Parathyroid adenoma (tissue), 2 donors: ENCODE measurements at regions not wholly inside any gene's neighbourhood (a gene's known extent, or its start where the extent isn't known, plus 50 kb on each side); places are given as distances from the start of the nearest gene placed in this dataset.

ENCODE experiments used
- H2AFZ ChIP-seq: fragments of 300-600 bp; sonication (generic); one replicate; pipeline ENCODE4 v1.7.0; 2017; ENCODE audit warnings: antibody characterized with exemption, mild to moderate bottlenecking
- H3K27ac ChIP-seq: fragments of 300-600 bp; sonication (generic); one replicate; pipeline ENCODE4 v1.7.0; 2017
- H3K27me3 ChIP-seq: fragments of 300-600 bp; sonication (generic); one replicate; pipeline ENCODE4 v1.7.0; 2017; ENCODE audit warnings: low read length; ENCODE audit not compliant: control insufficient read depth, insufficient read depth
- H3K36me3 ChIP-seq: fragments of 300-600 bp; sonication (generic); one replicate; pipeline ENCODE4 v1.7.0; 2017; ENCODE audit warnings: low read length; ENCODE audit not compliant: control insufficient read depth, insufficient read depth
- H3K4me1 ChIP-seq: fragments of 300-600 bp; sonication (generic); one replicate; pipeline ENCODE4 v1.7.0; 2017; ENCODE audit warnings: control low read depth
- H3K4me2 ChIP-seq: fragments of 300-600 bp; sonication (generic); one replicate; pipeline ENCODE4 v1.7.0; 2017; ENCODE audit warnings: low read length
- H3K4me3 ChIP-seq: fragments of 300-600 bp; sonication (generic); one replicate; pipeline ENCODE4 v1.7.0; 2017; ENCODE audit warnings: low read depth, low read length
- H3K79me2 ChIP-seq: fragments of 300-600 bp; sonication (generic); one replicate; pipeline ENCODE4 v1.7.0; 2017; ENCODE audit warnings: control low read depth
- H3K9ac ChIP-seq: fragments of 300-600 bp; sonication (generic); one replicate; pipeline ENCODE4 v1.7.0; 2017; ENCODE audit warnings: mild to moderate bottlenecking
- H3K9me3 ChIP-seq: fragments of 300-600 bp; sonication (generic); one replicate; pipeline ENCODE4 v1.7.0; 2017; ENCODE audit warnings: low read length; ENCODE audit not compliant: control insufficient read depth
- TF ChIP-seq, protein P1 (sequence below): fragments of 300-600 bp; sonication (generic); IDR thresholded peaks from one replicate; pipeline ENCODE4 v1.7.0; 2017; ENCODE audit warnings: antibody characterized with exemption, mild to moderate bottlenecking
- donor health status: primary hyperparathyroidism.

DNA sequence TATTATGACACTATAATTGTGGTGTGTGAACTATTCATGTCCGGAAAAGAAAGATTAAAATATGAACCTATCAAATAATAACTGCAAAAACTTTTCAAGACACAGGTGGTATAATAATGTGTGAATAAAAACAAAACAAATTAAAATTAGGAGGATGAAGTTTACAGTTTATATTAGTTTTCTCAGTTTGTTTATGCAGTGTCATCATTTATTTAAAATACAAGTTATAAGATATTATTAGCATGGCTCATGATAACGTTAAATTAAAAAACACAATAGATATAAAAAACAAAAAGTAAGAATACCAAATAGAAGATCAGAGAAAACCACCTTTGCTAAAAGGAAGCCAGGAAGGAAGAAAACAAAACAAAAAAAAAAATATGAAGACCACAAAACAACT is 963.8 kb upstream of the ALCAM start:
- Histone ChIP-seq H3K27me3 (no peaks in the 10 kb centered on the region), H3K27ac (no peak overlapping the region), H3K9ac (no peak overlapping the region), H2AFZ (no peak overlapping the region), H3K4me2 (no peak overlapping the region), H3K79me2 (no peaks in the 10 kb centered on the region), H3K4me3 (no peak overlapping the region), H3K4me1 (no peaks in the 10 kb centered on the region), H3K9me3 (no peaks in the 10 kb centered on the region), H3K36me3 (no peaks in the 10 kb centered on the region)
- TF ChIP-seq, protein P1, sequence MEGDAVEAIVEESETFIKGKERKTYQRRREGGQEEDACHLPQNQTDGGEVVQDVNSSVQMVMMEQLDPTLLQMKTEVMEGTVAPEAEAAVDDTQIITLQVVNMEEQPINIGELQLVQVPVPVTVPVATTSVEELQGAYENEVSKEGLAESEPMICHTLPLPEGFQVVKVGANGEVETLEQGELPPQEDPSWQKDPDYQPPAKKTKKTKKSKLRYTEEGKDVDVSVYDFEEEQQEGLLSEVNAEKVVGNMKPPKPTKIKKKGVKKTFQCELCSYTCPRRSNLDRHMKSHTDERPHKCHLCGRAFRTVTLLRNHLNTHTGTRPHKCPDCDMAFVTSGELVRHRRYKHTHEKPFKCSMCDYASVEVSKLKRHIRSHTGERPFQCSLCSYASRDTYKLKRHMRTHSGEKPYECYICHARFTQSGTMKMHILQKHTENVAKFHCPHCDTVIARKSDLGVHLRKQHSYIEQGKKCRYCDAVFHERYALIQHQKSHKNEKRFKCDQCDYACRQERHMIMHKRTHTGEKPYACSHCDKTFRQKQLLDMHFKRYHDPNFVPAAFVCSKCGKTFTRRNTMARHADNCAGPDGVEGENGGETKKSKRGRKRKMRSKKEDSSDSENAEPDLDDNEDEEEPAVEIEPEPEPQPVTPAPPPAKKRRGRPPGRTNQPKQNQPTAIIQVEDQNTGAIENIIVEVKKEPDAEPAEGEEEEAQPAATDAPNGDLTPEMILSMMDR = no peak

DNA sequence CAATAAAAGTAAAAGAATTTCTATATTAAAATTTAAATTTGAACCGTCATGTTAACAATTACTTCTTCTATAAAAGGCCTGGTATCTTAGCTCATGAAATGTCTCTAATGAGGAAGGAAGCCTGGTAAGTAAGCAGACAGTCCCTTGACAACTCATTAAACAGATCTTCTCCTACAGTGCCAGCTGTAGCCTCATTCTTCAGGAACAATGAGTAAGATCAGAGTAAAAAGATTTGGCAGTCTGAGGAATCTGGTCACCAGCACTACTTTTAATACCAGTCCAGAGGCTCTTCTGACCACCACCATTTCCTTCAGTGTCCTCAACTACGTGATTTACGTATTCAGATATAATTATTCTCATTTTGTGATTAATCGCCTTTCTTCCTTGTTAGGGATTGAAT is 955.0 kb upstream of the ALCAM start:
- no peak overlapping the region for H3K4me2 ChIP-seq
- H2AFZ ChIP-seq = no peak overlapping the region
- no peaks in the 10 kb centered on the region for H3K4me1 ChIP-seq
- no peak overlapping the region for H3K4me3 ChIP-seq
- H3K9me3 ChIP-seq = no peaks in the 10 kb centered on the region
- H3K27me3 ChIP-seq = no peaks in the 10 kb centered on the region
- H3K9ac ChIP-seq = no peak overlapping the region
- no peaks in the 10 kb centered on the region for H3K79me2 ChIP-seq
- TF ChIP-seq, protein P1 = no peak
- no peak overlapping the region for H3K27ac ChIP-seq
- no peaks in the 10 kb centered on the region for H3K36me3 ChIP-seq

DNA sequence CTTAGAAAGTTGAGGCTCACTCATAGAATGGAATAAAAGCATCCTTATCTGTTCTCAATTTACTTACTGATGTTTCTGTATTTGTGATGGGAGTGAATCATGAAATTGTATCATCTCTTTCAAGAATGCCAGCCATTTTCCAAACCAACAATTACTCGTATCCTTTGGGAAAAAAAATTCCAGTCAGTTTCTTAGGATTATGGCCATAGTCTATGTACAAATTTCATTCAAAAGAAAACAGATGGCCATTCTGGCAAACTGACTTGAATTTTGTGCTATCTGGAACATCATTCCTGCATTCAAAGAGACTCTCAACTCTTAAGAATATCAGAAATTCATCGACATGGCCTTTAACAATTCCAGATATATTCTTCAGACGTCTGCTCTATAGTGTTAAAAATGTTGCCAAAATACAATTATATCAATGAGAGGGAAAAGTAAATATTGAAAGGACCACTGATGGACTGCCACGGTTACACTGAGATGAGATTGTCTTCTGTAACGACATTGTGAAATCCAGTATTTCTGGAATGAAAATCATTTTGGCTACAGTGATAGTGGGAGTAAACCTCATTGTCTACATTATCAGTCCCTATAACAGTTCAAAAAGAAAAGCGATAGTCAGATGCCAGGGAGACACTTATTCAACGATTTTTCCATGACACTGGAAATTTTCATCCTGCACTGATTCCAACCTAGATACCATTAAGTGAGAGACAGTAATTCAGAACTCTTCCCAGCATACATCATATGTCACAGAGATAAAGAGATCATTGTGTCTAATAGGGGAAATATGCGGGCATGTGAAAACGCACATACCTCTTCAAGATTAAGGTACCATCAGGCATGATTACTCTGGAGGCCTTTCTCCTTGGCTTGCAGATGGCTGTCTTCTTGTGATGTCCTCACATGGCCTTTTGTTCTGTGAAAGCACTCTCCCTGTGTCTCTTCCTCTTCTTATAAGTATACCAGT is 953.8 kb upstream of the ALCAM start:
- no peak overlapping the region for H3K27ac ChIP-seq
- H3K4me3 ChIP-seq = no peak overlapping the region
- H3K27me3 ChIP-seq = no peaks in the 10 kb centered on the region
- no peaks in the 10 kb centered on the region for H3K36me3 ChIP-seq
- H2AFZ ChIP-seq = no peak overlapping the region
- H3K9me3 ChIP-seq = no peaks in the 10 kb centered on the region
- H3K4me2 ChIP-seq = no peak overlapping the region
- H3K9ac ChIP-seq = no peak overlapping the region
- H3K4me1 ChIP-seq = no peaks in the 10 kb centered on the region
- H3K79me2 ChIP-seq = no peaks in the 10 kb centered on the region
- TF ChIP-seq, protein P1 = no peak

DNA sequence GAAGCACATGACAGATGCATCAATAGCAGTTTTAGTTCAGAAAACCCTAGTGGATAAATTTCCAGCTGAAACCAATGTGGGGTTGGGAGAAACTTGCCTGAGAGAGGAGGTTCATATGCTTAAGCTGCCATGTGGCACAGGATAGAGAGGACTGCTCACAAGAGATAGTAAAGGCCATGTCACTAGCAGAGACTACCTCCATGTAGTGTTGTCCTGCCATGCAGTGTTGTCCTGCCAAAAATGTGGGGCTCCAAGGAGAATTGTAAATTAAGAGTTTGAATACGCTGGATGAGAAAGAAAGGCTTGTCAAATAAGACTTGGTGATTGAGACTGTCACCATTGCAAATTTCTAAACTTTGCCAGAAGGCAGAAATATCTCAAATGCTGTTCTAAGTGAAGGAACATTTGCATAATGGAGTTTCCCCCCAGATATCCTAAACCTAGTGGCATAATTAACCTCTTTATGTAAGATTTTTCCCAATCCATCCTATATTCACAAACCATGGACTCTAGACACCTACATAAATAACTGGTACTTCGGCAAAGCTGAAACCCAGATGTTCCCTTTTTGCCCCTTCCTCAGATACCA is 938.3 kb upstream of the ALCAM start:
- H3K4me1 ChIP-seq = no peaks in the 10 kb centered on the region
- peaks cover 3% of the 10 kb centered on the region for H3K9me3 ChIP-seq
- H3K79me2 ChIP-seq = no peaks in the 10 kb centered on the region
- H3K27me3 ChIP-seq = no peaks in the 10 kb centered on the region
- no peak overlapping the region for H2AFZ ChIP-seq
- no peak overlapping the region for H3K9ac ChIP-seq
- no peak overlapping the region for H3K4me2 ChIP-seq
- H3K36me3 ChIP-seq = no peaks in the 10 kb centered on the region
- H3K27ac ChIP-seq = no peak overlapping the region
- TF ChIP-seq, protein P1 = no peak
- H3K4me3 ChIP-seq = no peak overlapping the region
